Spleen (tissue), 7 donors: ENCODE measurements at regions not wholly inside any gene's neighbourhood (a gene's known extent, or its start where the extent isn't known, plus 50 kb on each side); places are given as distances from the start of the nearest gene placed in this dataset.

Source experiments
- POLR2A ChIP-seq, 3 donors: fragments of 450-650 bp; IDR thresholded peaks; one replicate each; pipeline ENCODE4 v1.5.1; 2017; ENCODE audit warnings: antibody characterized with exemption in 3 of 3, mild to moderate bottlenecking in 1 of 3
- POLR2AphosphoS5 ChIP-seq, 3 donors: sonication (generic); formaldehyde crosslinking; IDR thresholded peaks; one replicate each; pipeline ENCODE4 v1.5.1; 2017; ENCODE audit warnings: antibody characterized with exemption in 3 of 3
- TF ChIP-seq, protein P1 (sequence below), 11 experiments: fragments of 200-600 bp in 7 of 11; fragments of 450-650 bp in 4 of 11; sonication (generic) in 4 of 11; IDR thresholded peaks in 8 of 11; conservative IDR thresholded peaks in 3 of 11; 1 replicate in 7 of 11; 2 replicates in 4 of 11; pipeline versions ENCODE4 v1.4.0 to v1.8.0; 2016 to 2021; ENCODE audit warnings: antibody characterized with exemption in 11 of 11, inconsistent platforms in 4 of 11, mild to moderate bottlenecking in 1 of 11
- donor health status: DM: no; HTN: no; CAD: no; lungs with moderate emphysema.
- donor health status: DM: no; HTN: no; CAD: no.
- donor health status: DM: no; HTN: no; CAD: no.

DNA sequence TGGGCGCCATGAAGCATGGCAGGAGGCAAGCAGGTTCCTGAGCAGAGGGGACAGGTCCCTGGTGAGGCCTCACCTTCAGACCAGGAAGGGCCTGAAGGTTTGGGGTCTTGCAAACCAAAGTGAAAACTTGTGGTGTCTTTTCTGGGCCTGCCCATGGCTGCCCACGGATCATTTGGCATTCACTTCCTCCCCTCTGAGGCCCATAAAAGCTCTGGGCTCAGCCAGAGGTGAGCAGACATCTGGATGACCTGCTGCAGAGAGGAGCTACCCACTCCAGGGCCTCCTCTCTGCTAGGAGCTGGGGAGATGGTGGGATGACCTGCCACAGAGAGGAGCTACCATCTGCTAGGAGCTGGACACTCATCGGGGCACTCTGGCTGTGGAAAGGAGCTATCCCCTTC, 112.9 kb upstream of the TMEM18 start:
- TF ChIP-seq, protein P1, sequence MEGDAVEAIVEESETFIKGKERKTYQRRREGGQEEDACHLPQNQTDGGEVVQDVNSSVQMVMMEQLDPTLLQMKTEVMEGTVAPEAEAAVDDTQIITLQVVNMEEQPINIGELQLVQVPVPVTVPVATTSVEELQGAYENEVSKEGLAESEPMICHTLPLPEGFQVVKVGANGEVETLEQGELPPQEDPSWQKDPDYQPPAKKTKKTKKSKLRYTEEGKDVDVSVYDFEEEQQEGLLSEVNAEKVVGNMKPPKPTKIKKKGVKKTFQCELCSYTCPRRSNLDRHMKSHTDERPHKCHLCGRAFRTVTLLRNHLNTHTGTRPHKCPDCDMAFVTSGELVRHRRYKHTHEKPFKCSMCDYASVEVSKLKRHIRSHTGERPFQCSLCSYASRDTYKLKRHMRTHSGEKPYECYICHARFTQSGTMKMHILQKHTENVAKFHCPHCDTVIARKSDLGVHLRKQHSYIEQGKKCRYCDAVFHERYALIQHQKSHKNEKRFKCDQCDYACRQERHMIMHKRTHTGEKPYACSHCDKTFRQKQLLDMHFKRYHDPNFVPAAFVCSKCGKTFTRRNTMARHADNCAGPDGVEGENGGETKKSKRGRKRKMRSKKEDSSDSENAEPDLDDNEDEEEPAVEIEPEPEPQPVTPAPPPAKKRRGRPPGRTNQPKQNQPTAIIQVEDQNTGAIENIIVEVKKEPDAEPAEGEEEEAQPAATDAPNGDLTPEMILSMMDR (IDR thresholded peaks at IDR 0.05 in 8 of 11, conservative IDR thresholded peaks at IDR 0.05 in 3 of 11) = no peak
- TF ChIP-seq POLR2AphosphoS5 (IDR thresholded peaks at IDR 0.05) (no peak), POLR2A (IDR thresholded peaks at IDR 0.05) (no peak)
